HCT116 (cell line): ENCODE measurements at regions not wholly inside any gene's neighbourhood (a gene's known extent, or its start where the extent isn't known, plus 50 kb on each side); places are given as distances from the start of the nearest gene placed in this dataset.
A peak's percentile ranks its signal among the peaks of the same experiment; 100 is the strongest.

ENCODE experiments used
- ATAC-seq: fragments of 200-7000 bp; cut with Tn5 transposase; 2 replicates; pipeline ENCODE4 v1.9.1; 2020; ENCODE audit warnings: mild to moderate bottlenecking, moderate library complexity
- BruUV-seq: library from RNA; stranded (reverse); fragments of 400-500 nt; replicated peaks from 2 replicates; lab custom pipeline; 2021; lab: Mats Ljungman, UMichigan
- CTCF ChIA-PET: fragments of 300-600 bp; sonication (Branson Sonifier 250); formaldehyde crosslinking; loops from one replicate; lab custom pipeline; 2021; ENCODE audit warnings: antibody characterized with exemption; lab: Charles Lee
- POLR2A ChIA-PET: fragments of 300-600, 350-600 bp; sonication (Branson Sonifier 250); formaldehyde crosslinking; loops from one replicate; lab custom pipeline; 2021; ENCODE audit warnings: antibody characterized with exemption; lab: Charles Lee
- RAD21 ChIA-PET, 2 experiments: fragments of 300-600 bp; sonication (Branson Sonifier 250); formaldehyde crosslinking; loops; one replicate each; lab custom pipeline; 2023; ENCODE audit warnings: low total read pairs in 2 of 2; ENCODE audit not compliant: uncharacterized antibody in 2 of 2, unreplicated experiment in 2 of 2, low non-redundant PET in 1 of 2; lab: Charles Lee
- DNase-seq: peaks from one replicate; pipeline ENCODE4 v3.0.0-alpha.2; 2010; ENCODE audit warnings: low read depth, low spot score
- H2AFZ ChIP-seq: fragments of 200-600 bp; shearing (Covaris generic), sonication (generic); 2 replicates; pipeline ENCODE4 v1.6.1; 2017; ENCODE audit warnings: low read depth, mixed run types, mixed read lengths, antibody characterized with exemption, low read length; ENCODE audit not compliant: poor library complexity, severe bottlenecking
- H3K27ac ChIP-seq: 2 replicates; pipeline ENCODE4 v1.5.1; 2012; ENCODE audit warnings: low read depth, low read length
- H3K27me3 ChIP-seq: fragments of 200-600 bp; sonication (generic); 2 replicates; pipeline ENCODE4 v1.6.1; 2016; ENCODE audit warnings: mixed run types, low read length, mixed read lengths; ENCODE audit not compliant: insufficient read depth
- H3K36me3 ChIP-seq, 2 experiments: fragments of 200-500 bp in 1 of 2; fragments of 200-600 bp in 1 of 2; sonication (Bioruptor generic) in 1 of 2; sonication (generic) in 1 of 2; 2 replicates each; pipeline versions ENCODE4 v1.5.1 to v1.6.1; 2014 to 2016; ENCODE audit warnings: low read length in 2 of 2, inconsistent platforms in 1 of 2, mixed read lengths in 1 of 2, mixed run types in 1 of 2; ENCODE audit not compliant: insufficient read depth in 2 of 2, control insufficient read depth in 1 of 2
- H3K4me1 ChIP-seq, 2 experiments: fragments of 200-600 bp in 1 of 2; sonication (generic) in 1 of 2; 2 replicates each; pipeline versions ENCODE4 v1.5.1 to v1.6.1; 2012 to 2017; ENCODE audit warnings: low read length in 2 of 2, inconsistent platforms in 1 of 2, mild to moderate bottlenecking in 1 of 2, mixed read lengths in 1 of 2, mixed run types in 1 of 2, moderate library complexity in 1 of 2; ENCODE audit not compliant: insufficient read depth in 2 of 2, control insufficient read depth in 1 of 2
- H3K4me2 ChIP-seq: fragments of 200-600 bp; sonication (generic); 2 replicates; pipeline ENCODE4 v1.6.1; 2017; ENCODE audit warnings: mixed run types, low read length, mixed read lengths
- H3K4me3 ChIP-seq, 2 experiments: fragments of 200-600 bp in 1 of 2; sonication (generic) in 1 of 2; replicated peaks in 1 of 2; 2 replicates each; pipeline ENCODE4 v1.5.1; 2011 to 2016; ENCODE audit warnings: low read length in 2 of 2, control low read depth in 1 of 2, low read depth in 1 of 2, mild to moderate bottlenecking in 1 of 2, mixed read lengths in 1 of 2, mixed run types in 1 of 2
- H3K79me2 ChIP-seq: fragments of 200-600 bp; sonication (generic); 2 replicates; pipeline ENCODE4 v1.6.1; 2017; ENCODE audit warnings: mild to moderate bottlenecking, mixed run types, low read length, moderate library complexity, mixed read lengths; ENCODE audit not compliant: insufficient read depth
- H3K9ac ChIP-seq: fragments of 200-600 bp; sonication (generic); 2 replicates; pipeline ENCODE4 v1.6.1; 2016; ENCODE audit warnings: low read length, mixed read lengths
- H3K9me2 ChIP-seq: fragments of 200-600 bp; sonication (generic), shearing (Covaris generic); 2 replicates; pipeline ENCODE4 v1.6.1; 2017; ENCODE audit warnings: mixed run types, mild to moderate bottlenecking, moderate library complexity; ENCODE audit not compliant: insufficient read depth
- H3K9me3 ChIP-seq, 2 experiments: fragments of 200-500 bp in 1 of 2; fragments of 200-600 bp in 1 of 2; sonication (Bioruptor generic) in 1 of 2; sonication (generic) in 1 of 2; 2 replicates each; pipeline ENCODE4 v1.6.1; 2014 to 2017; ENCODE audit warnings: low read length in 2 of 2, mixed read lengths in 2 of 2, inconsistent platforms in 1 of 2, low read depth in 1 of 2, mild to moderate bottlenecking in 1 of 2, mixed run types in 1 of 2, moderate library complexity in 1 of 2; ENCODE audit not compliant: control insufficient read depth in 1 of 2, insufficient read depth in 1 of 2
- H4K20me1 ChIP-seq: fragments of 200-600 bp; sonication (generic), shearing (Covaris generic); 2 replicates; pipeline ENCODE4 v1.6.1; 2017; ENCODE audit warnings: mixed run types, mild to moderate bottlenecking, moderate library complexity; ENCODE audit not compliant: insufficient read depth
- CBX3 ChIP-seq: IDR thresholded peaks from 2 replicates; pipeline ENCODE4 v1.6.1; 2012; ENCODE audit warnings: low read depth
- EZH2phosphoT487 ChIP-seq: fragments of 200-600 bp; IDR thresholded peaks from 2 replicates; pipeline ENCODE4 v1.6.1; 2018; ENCODE audit warnings: antibody characterized with exemption, borderline replicate concordance
- POLR2A ChIP-seq: IDR thresholded peaks from 2 replicates; pipeline ENCODE4 v1.7.0; 2011; ENCODE audit warnings: borderline replicate concordance; ENCODE audit not compliant: insufficient read depth, insufficient read length; ENCODE audit errors: extremely low read depth
- RAD21 ChIP-seq: IDR thresholded peaks from 2 replicates; pipeline ENCODE4 v1.6.1; 2012; ENCODE audit warnings: low read depth, mild to moderate bottlenecking
- intact Hi-C: fragments of 100-400 bp; cut with micrococcal nuclease; formaldehyde crosslinking; loops from 2 replicates; pipeline ENCODE4 v1.10.0; 2022

GRCh38 chr2:226168496-226169160 lies 631.0 kb downstream of the IRS1 start:
- H2AFZ ChIP-seq, result no peak overlapping the region
- DNase-seq, result no peak
- intact Hi-C loops, result no loop called here
- no peaks in the 10 kb centered on the region for H3K9me2 ChIP-seq
- H3K4me1 ChIP-seq, result peaks cover 31 to 50% of the 10 kb centered on the region in 2 experiments
- peak overlapping the region; percentile 95; the same call in 1 of the 2 replicates for H3K27ac ChIP-seq
- H3K4me2 ChIP-seq, result no peak overlapping the region
- H3K79me2 ChIP-seq, result 0 out of 2 replicates have a peak, but pooled peaks cover under 1% of the 10 kb centered on the region
- ChIA-PET RAD21 (no interaction called here), POLR2A (no interaction called here), CTCF (no interaction called here)
- H4K20me1 ChIP-seq, result no peaks in the 10 kb centered on the region
- no peaks in the 10 kb centered on the region for H3K9me3 ChIP-seq
- no peak overlapping the region for H3K4me3 ChIP-seq
- no peak for TF ChIP-seq RAD21
- peaks cover 0 to 4% of the 10 kb centered on the region in 2 experiments; a peak in 1 of 4 replicates for H3K36me3 ChIP-seq
- no peak for ATAC-seq
- H3K9ac ChIP-seq, result no peak overlapping the region
- no TSS peak for BruUV-seq
- H3K27me3 ChIP-seq, result no peaks in the 10 kb centered on the region

- no peak overlapping the region for H3K4me2 ChIP-seq
- no peak overlapping the region for H3K9ac ChIP-seq
- H3K4me1 ChIP-seq, result peaks cover 29 to 54% of the 10 kb centered on the region in 2 experiments
- H3K4me3 ChIP-seq, result no peak overlapping the region
- CTCF ChIA-PET, result no interaction called here
- POLR2A ChIA-PET, result no interaction called here
- DNase-seq, result no peak
- H3K9me2 ChIP-seq, result no peaks in the 10 kb centered on the region
- H2AFZ ChIP-seq, result no peak overlapping the region
- peak; percentile 22; the same call in 1 of the 2 replicates for TF ChIP-seq CBX3
- TF ChIP-seq EZH2phosphoT487, result no peak
- TF ChIP-seq POLR2A, result no peak
- TF ChIP-seq, all 23 proteins: peak for 1
- Histone ChIP-seq H3K27me3 (no peaks in the 10 kb centered on the region), H3K27ac (peak overlapping the region; percentile 51; the same call in 1 of the 2 replicates), H3K9me3 (no peaks in the 10 kb centered on the region), H3K79me2 (0 out of 2 replicates have a peak, but pooled peaks cover 7% of the 10 kb centered on the region), H4K20me1 (no peaks in the 10 kb centered on the region), H3K36me3 (peaks cover 0 to 10% of the 10 kb centered on the region in 2 experiments; a peak in 1 of 4 replicates)
- ATAC-seq, result no peak
- no TSS peak for BruUV-seq
- intact Hi-C loops, result no loop called here
- RAD21 ChIA-PET, result no interaction called here
These were observed 635.1 kb downstream of the IRS1 start for GRCh38 chr2:226164512-226164911.
